ENCODE measurements at regions not wholly inside any gene's neighbourhood (a gene's known extent, or its start where the extent isn't known, plus 50 kb on each side); places are given as distances from the start of the nearest gene placed in this dataset.

DNA sequence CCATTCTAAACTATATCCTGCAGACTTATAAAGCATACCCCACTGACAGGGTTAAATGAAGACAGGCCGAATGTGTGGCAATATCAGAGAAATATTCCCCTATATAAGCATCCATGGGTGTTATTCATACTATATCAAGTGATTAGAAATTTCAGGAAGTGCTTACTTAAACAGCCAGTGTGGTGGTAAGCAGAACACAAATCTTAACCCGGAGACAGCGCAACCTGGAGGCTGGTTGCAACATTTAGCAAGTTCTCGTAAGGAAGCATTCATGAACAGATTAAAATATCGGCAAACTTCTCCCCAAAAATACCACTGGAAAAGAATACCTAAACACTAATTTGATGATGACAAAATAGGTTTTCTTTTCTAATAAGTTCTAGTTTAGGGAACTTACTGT is 261.2 kb downstream of the CBLL2 start:
- TF ChIP-seq YY1 (IDR thresholded peaks at IDR 0.05; ENCODE audit: low read depth) = no peak
- TF ChIP-seq, protein P1, sequence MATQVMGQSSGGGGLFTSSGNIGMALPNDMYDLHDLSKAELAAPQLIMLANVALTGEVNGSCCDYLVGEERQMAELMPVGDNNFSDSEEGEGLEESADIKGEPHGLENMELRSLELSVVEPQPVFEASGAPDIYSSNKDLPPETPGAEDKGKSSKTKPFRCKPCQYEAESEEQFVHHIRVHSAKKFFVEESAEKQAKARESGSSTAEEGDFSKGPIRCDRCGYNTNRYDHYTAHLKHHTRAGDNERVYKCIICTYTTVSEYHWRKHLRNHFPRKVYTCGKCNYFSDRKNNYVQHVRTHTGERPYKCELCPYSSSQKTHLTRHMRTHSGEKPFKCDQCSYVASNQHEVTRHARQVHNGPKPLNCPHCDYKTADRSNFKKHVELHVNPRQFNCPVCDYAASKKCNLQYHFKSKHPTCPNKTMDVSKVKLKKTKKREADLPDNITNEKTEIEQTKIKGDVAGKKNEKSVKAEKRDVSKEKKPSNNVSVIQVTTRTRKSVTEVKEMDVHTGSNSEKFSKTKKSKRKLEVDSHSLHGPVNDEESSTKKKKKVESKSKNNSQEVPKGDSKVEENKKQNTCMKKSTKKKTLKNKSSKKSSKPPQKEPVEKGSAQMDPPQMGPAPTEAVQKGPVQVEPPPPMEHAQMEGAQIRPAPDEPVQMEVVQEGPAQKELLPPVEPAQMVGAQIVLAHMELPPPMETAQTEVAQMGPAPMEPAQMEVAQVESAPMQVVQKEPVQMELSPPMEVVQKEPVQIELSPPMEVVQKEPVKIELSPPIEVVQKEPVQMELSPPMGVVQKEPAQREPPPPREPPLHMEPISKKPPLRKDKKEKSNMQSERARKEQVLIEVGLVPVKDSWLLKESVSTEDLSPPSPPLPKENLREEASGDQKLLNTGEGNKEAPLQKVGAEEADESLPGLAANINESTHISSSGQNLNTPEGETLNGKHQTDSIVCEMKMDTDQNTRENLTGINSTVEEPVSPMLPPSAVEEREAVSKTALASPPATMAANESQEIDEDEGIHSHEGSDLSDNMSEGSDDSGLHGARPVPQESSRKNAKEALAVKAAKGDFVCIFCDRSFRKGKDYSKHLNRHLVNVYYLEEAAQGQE (IDR thresholded peaks at IDR 0.05; ENCODE audit: low read depth) = no peak
- TF ChIP-seq EP300 (IDR thresholded peaks at IDR 0.05; ENCODE audit: borderline replicate concordance) = no peak
- TF ChIP-seq TAF1 (IDR thresholded peaks at IDR 0.05; ENCODE audit: low read depth) = no peak
- TF ChIP-seq, protein P2, sequence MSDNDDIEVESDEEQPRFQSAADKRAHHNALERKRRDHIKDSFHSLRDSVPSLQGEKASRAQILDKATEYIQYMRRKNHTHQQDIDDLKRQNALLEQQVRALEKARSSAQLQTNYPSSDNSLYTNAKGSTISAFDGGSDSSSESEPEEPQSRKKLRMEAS (IDR thresholded peaks at IDR 0.05) = no peak
- TF ChIP-seq TEAD4 (IDR thresholded peaks at IDR 0.05) = no peak
- no peak for TF ChIP-seq EGR1 (IDR thresholded peaks at IDR 0.05)
- TF ChIP-seq RAD21 (IDR thresholded peaks at IDR 0.05; ENCODE audit: low read depth) = no peak
